Loucy (cell line): ENCODE measurements at regions not wholly inside any gene's neighbourhood (a gene's known extent, or its start where the extent isn't known, plus 50 kb on each side); places are given as distances from the start of the nearest gene placed in this dataset.

Source experiments
- H2AFZ ChIP-seq: fragments of 200-600 bp; sonication (generic); 2 replicates; pipeline ENCODE4 v1.6.0; 2016; ENCODE audit warnings: antibody characterized with exemption, mild to moderate bottlenecking, low read length, moderate library complexity
- H3F3A ChIP-seq: fragments of 200-600 bp; 2 replicates; pipeline ENCODE4 v1.6.0; 2016; ENCODE audit warnings: antibody characterized with exemption, low read depth, mild to moderate bottlenecking
- H3K27me3 ChIP-seq: fragments of 200-600 bp; sonication (generic); 2 replicates; pipeline ENCODE4 v1.6.1; 2014; ENCODE audit warnings: low read length, mild to moderate bottlenecking; ENCODE audit not compliant: insufficient read depth, poor library complexity, severe bottlenecking
- H3K36me3 ChIP-seq: fragments of 200-600 bp; sonication (generic); 2 replicates; pipeline ENCODE4 v1.6.1; 2016; ENCODE audit warnings: low read length; ENCODE audit not compliant: insufficient read depth
- H3K4me1 ChIP-seq: fragments of 200-600 bp; sonication (generic); 2 replicates; pipeline ENCODE4 v1.5.1; 2014; ENCODE audit warnings: low read length, mild to moderate bottlenecking; ENCODE audit not compliant: insufficient read depth, poor library complexity, severe bottlenecking
- H3K4me2 ChIP-seq: fragments of 200-600 bp; sonication (generic); 2 replicates; pipeline ENCODE4 v1.6.0; 2014; ENCODE audit warnings: antibody characterized with exemption, low read length, low read depth, mild to moderate bottlenecking; ENCODE audit not compliant: poor library complexity, severe bottlenecking
- H3K4me3 ChIP-seq: fragments of 200-600 bp; sonication (generic); 2 replicates; pipeline ENCODE4 v1.5.1; 2014; ENCODE audit warnings: low read length, mild to moderate bottlenecking, mixed read lengths; ENCODE audit not compliant: poor library complexity, severe bottlenecking
- H3K79me2 ChIP-seq: fragments of 200-600 bp; sonication (generic); 2 replicates; pipeline ENCODE4 v1.6.1; 2014; ENCODE audit warnings: low read length; ENCODE audit not compliant: insufficient read depth
- H3K9ac ChIP-seq: fragments of 200-600 bp; sonication (generic); 2 replicates; pipeline ENCODE4 v1.6.0; 2014; ENCODE audit warnings: mild to moderate bottlenecking, low read depth, low read length, moderate library complexity; ENCODE audit not compliant: poor library complexity, severe bottlenecking
- H3K9me2 ChIP-seq: fragments of 200-600 bp; sonication (generic); replicated peaks from 2 replicates; pipeline ENCODE4 v1.6.1; 2016; ENCODE audit warnings: low read depth, low read length, mixed read lengths
- H3K9me3 ChIP-seq: fragments of 200-600 bp; sonication (generic); 2 replicates; pipeline ENCODE4 v1.6.1; 2014; ENCODE audit warnings: mild to moderate bottlenecking, antibody characterized with exemption, low read length, low read depth; ENCODE audit not compliant: insufficient read depth
- H4K20me1 ChIP-seq: fragments of 200-600 bp; sonication (generic); 2 replicates; pipeline ENCODE4 v1.6.0; 2014; ENCODE audit warnings: antibody characterized with exemption, low read length, mild to moderate bottlenecking; ENCODE audit not compliant: insufficient read depth, poor library complexity, severe bottlenecking
- EZH2phosphoT487 ChIP-seq: fragments of 200-600 bp; IDR thresholded peaks from 2 replicates; pipeline ENCODE4 v1.6.1; 2018; ENCODE audit warnings: antibody characterized with exemption, mild to moderate bottlenecking, moderate library complexity, borderline replicate concordance
- TF ChIP-seq, protein P1 (sequence below): fragments of 200-600 bp; sonication (generic); conservative IDR thresholded peaks from 2 replicates; pipeline ENCODE4 v1.5.1; 2014; ENCODE audit warnings: mild to moderate bottlenecking, antibody characterized with exemption, low read length

- no peak overlapping the region for H3K4me3 ChIP-seq
- no peaks in the 10 kb centered on the region for H3K36me3 ChIP-seq
- no peaks in the 10 kb centered on the region for H3K27me3 ChIP-seq
- H2AFZ ChIP-seq, result no peak overlapping the region
- H3K79me2 ChIP-seq, result no peaks in the 10 kb centered on the region
- no peaks in the 10 kb centered on the region for H3K9me2 ChIP-seq
- H3K4me1 ChIP-seq, result no peaks in the 10 kb centered on the region
- H3F3A ChIP-seq, result no peaks in the 10 kb centered on the region
- no peak overlapping the region for H3K4me2 ChIP-seq
- TF ChIP-seq EZH2phosphoT487, result no peak
- TF ChIP-seq, protein P1, sequence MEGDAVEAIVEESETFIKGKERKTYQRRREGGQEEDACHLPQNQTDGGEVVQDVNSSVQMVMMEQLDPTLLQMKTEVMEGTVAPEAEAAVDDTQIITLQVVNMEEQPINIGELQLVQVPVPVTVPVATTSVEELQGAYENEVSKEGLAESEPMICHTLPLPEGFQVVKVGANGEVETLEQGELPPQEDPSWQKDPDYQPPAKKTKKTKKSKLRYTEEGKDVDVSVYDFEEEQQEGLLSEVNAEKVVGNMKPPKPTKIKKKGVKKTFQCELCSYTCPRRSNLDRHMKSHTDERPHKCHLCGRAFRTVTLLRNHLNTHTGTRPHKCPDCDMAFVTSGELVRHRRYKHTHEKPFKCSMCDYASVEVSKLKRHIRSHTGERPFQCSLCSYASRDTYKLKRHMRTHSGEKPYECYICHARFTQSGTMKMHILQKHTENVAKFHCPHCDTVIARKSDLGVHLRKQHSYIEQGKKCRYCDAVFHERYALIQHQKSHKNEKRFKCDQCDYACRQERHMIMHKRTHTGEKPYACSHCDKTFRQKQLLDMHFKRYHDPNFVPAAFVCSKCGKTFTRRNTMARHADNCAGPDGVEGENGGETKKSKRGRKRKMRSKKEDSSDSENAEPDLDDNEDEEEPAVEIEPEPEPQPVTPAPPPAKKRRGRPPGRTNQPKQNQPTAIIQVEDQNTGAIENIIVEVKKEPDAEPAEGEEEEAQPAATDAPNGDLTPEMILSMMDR, result no peak
- no peaks in the 10 kb centered on the region for H4K20me1 ChIP-seq
- no peak overlapping the region for H3K9ac ChIP-seq
- H3K9me3 ChIP-seq, result no peaks in the 10 kb centered on the region
Observed at GRCh38 chr6:4563156-4563555, 213.0 kb upstream of the CDYL start.

DNA sequence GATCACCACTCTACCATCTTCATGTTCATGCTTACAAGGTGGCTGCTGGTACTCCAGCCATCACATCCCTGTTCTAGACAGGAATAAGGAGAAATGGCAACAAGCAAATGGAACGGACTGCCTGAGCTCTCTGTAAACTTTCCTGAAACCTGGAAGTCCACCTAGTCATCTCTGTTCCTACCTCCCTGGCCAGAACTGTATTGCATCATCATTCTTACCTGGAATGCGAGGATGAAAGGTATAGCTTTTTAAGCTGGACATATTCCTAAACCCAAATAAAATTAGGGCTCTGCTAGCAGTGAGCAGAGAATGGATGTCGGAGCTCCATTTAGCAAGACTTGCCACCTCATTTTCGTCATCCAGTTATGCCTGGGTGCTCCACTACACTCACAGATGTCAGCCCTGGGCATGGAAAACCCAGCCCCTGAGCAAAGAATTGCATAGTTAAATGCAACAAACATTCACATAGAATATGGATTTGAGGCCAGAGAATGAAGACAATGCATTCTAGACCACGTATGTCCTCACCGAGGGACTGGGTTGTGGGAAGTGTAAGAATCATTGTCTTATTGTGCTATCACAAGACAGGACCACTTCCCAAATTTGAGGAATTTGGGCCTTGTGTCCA lies 214.3 kb upstream of the CDYL start:
- Histone ChIP-seq H3K36me3 (no peaks in the 10 kb centered on the region), H3K79me2 (no peaks in the 10 kb centered on the region), H3K4me1 (no peaks in the 10 kb centered on the region), H3K9me2 (no peaks in the 10 kb centered on the region), H3K4me2 (no peak overlapping the region), H3K27me3 (no peaks in the 10 kb centered on the region), H3K9ac (no peak overlapping the region), H4K20me1 (no peaks in the 10 kb centered on the region), H2AFZ (no peak overlapping the region), H3K4me3 (no peak overlapping the region), H3K9me3 (no peaks in the 10 kb centered on the region), H3F3A (no peaks in the 10 kb centered on the region)
- no peak for TF ChIP-seq EZH2phosphoT487
- TF ChIP-seq, protein P1, result no peak

- Histone ChIP-seq H3K27me3 (no peaks in the 10 kb centered on the region), H3K4me3 (no peak overlapping the region), H2AFZ (no peak overlapping the region), H3K9me3 (no peaks in the 10 kb centered on the region), H4K20me1 (no peaks in the 10 kb centered on the region), H3K79me2 (no peaks in the 10 kb centered on the region), H3K4me2 (no peak overlapping the region), H3K9me2 (no peaks in the 10 kb centered on the region), H3K9ac (no peak overlapping the region), H3F3A (no peaks in the 10 kb centered on the region), H3K36me3 (no peaks in the 10 kb centered on the region), H3K4me1 (no peaks in the 10 kb centered on the region)
- TF ChIP-seq, protein P1, result no peak
- TF ChIP-seq EZH2phosphoT487, result no peak
Observed at GRCh38 chr6:4561078-4561435, 215.1 kb upstream of the CDYL start.
